ENCODE measurements at regions not wholly inside any gene's neighbourhood (a gene's known extent, or its start where the extent isn't known, plus 50 kb on each side); places are given as distances from the start of the nearest gene placed in this dataset.

DNA sequence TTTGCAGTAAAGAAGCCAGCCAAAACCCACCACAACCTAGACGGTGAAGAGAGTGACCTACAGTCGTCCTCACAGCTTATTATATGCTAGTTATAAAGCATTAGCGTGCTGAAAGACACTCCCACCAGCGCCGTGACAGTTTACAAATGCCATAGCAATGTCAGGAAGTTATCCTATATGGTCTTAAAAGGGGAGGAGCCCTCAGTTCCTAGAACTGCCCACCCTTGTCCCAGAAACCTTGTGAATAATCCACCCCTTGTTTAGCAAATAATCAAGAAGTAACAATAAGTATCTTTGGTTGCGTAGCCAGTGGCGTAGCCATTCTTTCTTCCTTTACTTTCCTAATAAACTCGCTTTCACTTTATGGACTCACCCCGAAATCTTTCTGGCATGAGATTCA is 227.9 kb upstream of the ARGLU1 start:
- TF ChIP-seq CTCF (IDR thresholded peaks at IDR 0.05; ENCODE audit: control insufficient read depth, extremely low read depth, insufficient read depth), result no peak
- no peak for DNase-seq (ENCODE audit: low read depth)
- H3K4me3 ChIP-seq (ENCODE audit: low read depth, low read length), result no peak overlapping the region

- DNase-seq (ENCODE audit: low read depth), result no peak
- no peak overlapping the region for H3K4me3 ChIP-seq (ENCODE audit: low read depth, low read length)
- no peak for TF ChIP-seq CTCF (IDR thresholded peaks at IDR 0.05; ENCODE audit: control insufficient read depth, extremely low read depth, insufficient read depth)
These were observed 226.2 kb upstream of the ARGLU1 start for GRCh38 chr13:106794117-106794516.

- H3K4me3 ChIP-seq (ENCODE audit: low read depth, low read length), result no peak overlapping the region
- TF ChIP-seq CTCF (IDR thresholded peaks at IDR 0.05; ENCODE audit: control insufficient read depth, extremely low read depth, insufficient read depth), result no peak
- DNase-seq (ENCODE audit: low read depth), result no peak
These were observed 222.0 kb upstream of the ARGLU1 start for GRCh38 chr13:106789911-106790310.

- no peak for DNase-seq (ENCODE audit: low read depth)
- TF ChIP-seq CTCF (IDR thresholded peaks at IDR 0.05; ENCODE audit: control insufficient read depth, extremely low read depth, insufficient read depth), result no peak
- no peak overlapping the region for H3K4me3 ChIP-seq (ENCODE audit: low read depth, low read length)
These were observed 218.1 kb upstream of the ARGLU1 start for GRCh38 chr13:106786006-106786563.

GRCh38 chr13:106774621-106775020 is 206.7 kb upstream of the ARGLU1 start:
- no peak for TF ChIP-seq CTCF (IDR thresholded peaks at IDR 0.05; ENCODE audit: control insufficient read depth, extremely low read depth, insufficient read depth)

GRCh38 chr13:106772006-106772601 is 204.2 kb upstream of the ARGLU1 start:
- no peak overlapping the region for H3K4me3 ChIP-seq (ENCODE audit: low read depth, low read length)
- DNase-seq (ENCODE audit: low read depth), result no peak
- TF ChIP-seq CTCF (IDR thresholded peaks at IDR 0.05; ENCODE audit: control insufficient read depth, extremely low read depth, insufficient read depth), result no peak

More at GRCh38 chr13:106774621-106775020, 206.7 kb upstream of the ARGLU1 start:
- no peak for DNase-seq (ENCODE audit: low read depth)
- no peak overlapping the region for H3K4me3 ChIP-seq (ENCODE audit: low read depth, low read length)

- H3K4me3 ChIP-seq (ENCODE audit: low read depth, low read length), result no peak overlapping the region
- DNase-seq (ENCODE audit: low read depth), result no peak
- TF ChIP-seq CTCF (IDR thresholded peaks at IDR 0.05; ENCODE audit: control insufficient read depth, extremely low read depth, insufficient read depth), result no peak
These were observed 201.1 kb upstream of the ARGLU1 start for GRCh38 chr13:106768991-106769390.

All from LNCaP clone FGC (cell line).